WTC11 (cell line): ENCODE measurements at regions not wholly inside any gene's neighbourhood (a gene's known extent, or its start where the extent isn't known, plus 50 kb on each side); places are given as distances from the start of the nearest gene placed in this dataset.
"Not testable (repeated sequence)": the region's sequence is repeated elsewhere in the genome, so short reads cannot be mapped to it uniquely, and the experiment has no call there.

ENCODE experiments used
- ATAC-seq: fragments of 200-7000 bp; cut with Tn5 transposase; 2 replicates; pipeline ENCODE4 v1.10.0; 2021; ENCODE audit warnings: mild to moderate bottlenecking, moderate library complexity
- CTCF ChIA-PET: fragments of 300-600 bp; sonication (Branson Sonifier 250); formaldehyde crosslinking; loops from one replicate; lab custom pipeline; 2021; ENCODE audit warnings: antibody characterized with exemption; lab: Charles Lee
- POLR2A ChIA-PET: fragments of 350-600 bp; sonication (Branson Sonifier 250); formaldehyde crosslinking; loops from one replicate; lab custom pipeline; 2021; ENCODE audit warnings: antibody characterized with exemption; lab: Charles Lee
- DNase-seq: peaks from one replicate; pipeline ENCODE4 v3.0.0; 2021; ENCODE audit warnings: low spot score
- H3K27ac Mint-ChIP-seq: 2 replicates; pipeline ENCODE4 v1.8.0; 2021; ENCODE audit warnings: mixed read lengths
- H3K27me3 Mint-ChIP-seq: 2 replicates; pipeline ENCODE4 v1.8.0; 2021; ENCODE audit warnings: low read depth, mild to moderate bottlenecking, moderate library complexity, mixed read lengths
- H3K36me3 Mint-ChIP-seq: 2 replicates; pipeline ENCODE4 v1.8.0; 2021; ENCODE audit warnings: mixed read lengths
- H3K4me1 Mint-ChIP-seq: 2 replicates; pipeline ENCODE4 v1.8.0; 2022; ENCODE audit warnings: mixed read lengths
- H3K4me3 Mint-ChIP-seq: 2 replicates; pipeline ENCODE4 v1.8.0; 2021; ENCODE audit warnings: mild to moderate bottlenecking, moderate library complexity, mixed read lengths
- H3K9me3 Mint-ChIP-seq: 2 replicates; pipeline ENCODE4 v1.8.0; 2021; ENCODE audit warnings: mixed read lengths
- ATF1 ChIP-seq: sonication (generic); formaldehyde crosslinking; IDR thresholded peaks from 2 replicates; pipeline ENCODE4 v1.8.1; 2023; ENCODE audit warnings: mild to moderate bottlenecking, moderate library complexity, missing genetic modification reagents
- CBFB ChIP-seq: sonication (generic); formaldehyde crosslinking; IDR thresholded peaks from 2 replicates; pipeline ENCODE4 v1.8.1; 2022; ENCODE audit warnings: mild to moderate bottlenecking, low read depth, missing genetic modification reagents
- CREM ChIP-seq: sonication (generic); formaldehyde crosslinking; IDR thresholded peaks from 2 replicates; pipeline ENCODE4 v1.8.1; 2022; ENCODE audit warnings: mild to moderate bottlenecking, missing genetic modification reagents, moderate library complexity
- ESRRA ChIP-seq: sonication (generic); formaldehyde crosslinking; IDR thresholded peaks from 2 replicates; pipeline ENCODE4 v1.8.1; 2022; ENCODE audit warnings: mild to moderate bottlenecking, missing genetic modification reagents, borderline replicate concordance
- ETV6 ChIP-seq: sonication (generic); formaldehyde crosslinking; IDR thresholded peaks from 2 replicates; pipeline ENCODE4 v1.8.1; 2022; ENCODE audit warnings: mild to moderate bottlenecking, missing genetic modification reagents
- FOXJ3 ChIP-seq: sonication (generic); formaldehyde crosslinking; IDR thresholded peaks from 2 replicates; pipeline ENCODE4 v1.9.0; 2021; ENCODE audit warnings: missing genetic modification reagents, mild to moderate bottlenecking, borderline replicate concordance
- GTF2I ChIP-seq: fragments of 250-450 bp; sonication (Bioruptor Pico); conservative IDR thresholded peaks from 2 replicates; pipeline ENCODE4 v1.4.0; 2021; ENCODE audit warnings: mild to moderate bottlenecking
- OVOL2 ChIP-seq: fragments of 250-450 bp; sonication (Bioruptor Pico); IDR thresholded peaks from 2 replicates; pipeline ENCODE4 v1.9.0; 2021; ENCODE audit warnings: mild to moderate bottlenecking, borderline replicate concordance
- RORB ChIP-seq: fragments of 250-450 bp; sonication (Bioruptor Pico); IDR thresholded peaks from 2 replicates; pipeline ENCODE4 v1.9.0; 2021; ENCODE audit warnings: mild to moderate bottlenecking
- TCF7 ChIP-seq: sonication (generic); formaldehyde crosslinking; IDR thresholded peaks from 2 replicates; pipeline ENCODE4 v1.8.0; 2022; ENCODE audit warnings: mild to moderate bottlenecking, low read depth, missing genetic modification reagents, moderate library complexity
- ZBTB21 ChIP-seq: sonication (generic); formaldehyde crosslinking; IDR thresholded peaks from 2 replicates; pipeline ENCODE4 v1.8.1; 2023; ENCODE audit warnings: mild to moderate bottlenecking, missing genetic modification reagents, borderline replicate concordance
- ZNF263 ChIP-seq: sonication (generic); formaldehyde crosslinking; IDR thresholded peaks from 2 replicates; pipeline ENCODE4 v1.8.1; 2022; ENCODE audit warnings: low read depth, mild to moderate bottlenecking, moderate library complexity, missing genetic modification reagents
- ZNF396 ChIP-seq: fragments of 250-450 bp; sonication (Bioruptor Pico); IDR thresholded peaks from 2 replicates; pipeline ENCODE4 v1.8.0; 2021; ENCODE audit warnings: mild to moderate bottlenecking, moderate library complexity, borderline replicate concordance
- TF ChIP-seq, protein P1 (sequence below): fragments of 250-450 bp; sonication (Bioruptor Pico); IDR thresholded peaks from 2 replicates; pipeline ENCODE4 v1.9.0; 2021; ENCODE audit warnings: mild to moderate bottlenecking, borderline replicate concordance
- TF ChIP-seq, protein P2 (sequence below): sonication (generic); formaldehyde crosslinking; IDR thresholded peaks from 2 replicates; pipeline ENCODE4 v1.8.0; 2023; ENCODE audit warnings: mild to moderate bottlenecking, missing genetic modification reagents
- TF ChIP-seq, protein P3 (sequence below): fragments of 250-450 bp; sonication (Bioruptor Pico); IDR thresholded peaks from 2 replicates; pipeline ENCODE4 v1.9.0; 2021; ENCODE audit warnings: moderate library complexity, mild to moderate bottlenecking, inconsistent platforms, borderline replicate concordance
- TF ChIP-seq, protein P4 (sequence below): sonication (generic); formaldehyde crosslinking; conservative IDR thresholded peaks from 2 replicates; pipeline ENCODE4 v1.8.1; 2022; ENCODE audit warnings: mild to moderate bottlenecking, missing genetic modification reagents
- TF ChIP-seq, protein P5 (sequence below): sonication (generic); formaldehyde crosslinking; IDR thresholded peaks from 2 replicates; pipeline ENCODE4 v1.8.0; 2022; ENCODE audit warnings: mild to moderate bottlenecking, missing genetic modification reagents
- TF ChIP-seq, protein P6 (sequence below): sonication (generic); formaldehyde crosslinking; IDR thresholded peaks from 2 replicates; pipeline ENCODE4 v1.8.1; 2022; ENCODE audit warnings: low read depth, mild to moderate bottlenecking, moderate library complexity, missing genetic modification reagents, borderline replicate concordance
- TF ChIP-seq, protein P7 (sequence below): sonication (generic); formaldehyde crosslinking; IDR thresholded peaks from 2 replicates; pipeline ENCODE4 v1.8.0; 2022; ENCODE audit warnings: mild to moderate bottlenecking, missing genetic modification reagents

DNA sequence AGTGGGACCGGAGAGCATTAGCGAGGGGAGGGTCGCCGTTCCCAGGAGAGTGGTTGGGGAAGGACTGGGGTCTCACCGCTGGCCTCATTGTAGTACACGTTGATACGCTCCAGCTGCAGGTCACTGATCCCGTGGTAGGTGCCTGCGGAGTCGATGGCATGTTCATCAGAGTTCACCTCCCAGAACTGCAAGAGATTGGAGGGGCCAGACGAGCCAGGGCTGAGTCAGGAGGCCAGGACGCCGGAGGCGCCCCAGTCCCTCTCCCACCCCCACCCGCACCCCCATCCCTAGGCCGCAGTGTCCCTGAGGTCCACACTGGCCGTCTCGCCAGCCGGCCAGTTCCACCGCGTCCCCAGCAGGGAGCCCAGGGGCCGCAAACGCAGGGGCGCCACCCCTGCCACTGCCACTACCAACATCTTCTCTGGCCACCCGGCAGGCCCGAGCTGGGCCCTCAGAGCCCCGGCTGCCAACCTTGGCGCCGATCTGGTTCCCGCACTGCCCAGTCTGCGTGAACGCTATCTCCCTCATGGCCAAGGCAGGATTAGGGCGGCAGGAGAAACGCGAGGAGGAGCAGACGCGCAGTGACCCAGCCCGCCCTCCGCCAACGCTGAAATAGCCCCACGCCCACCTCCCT lies 144.2 kb downstream of the ALG10 start (continued):
- TF ChIP-seq, protein P1, sequence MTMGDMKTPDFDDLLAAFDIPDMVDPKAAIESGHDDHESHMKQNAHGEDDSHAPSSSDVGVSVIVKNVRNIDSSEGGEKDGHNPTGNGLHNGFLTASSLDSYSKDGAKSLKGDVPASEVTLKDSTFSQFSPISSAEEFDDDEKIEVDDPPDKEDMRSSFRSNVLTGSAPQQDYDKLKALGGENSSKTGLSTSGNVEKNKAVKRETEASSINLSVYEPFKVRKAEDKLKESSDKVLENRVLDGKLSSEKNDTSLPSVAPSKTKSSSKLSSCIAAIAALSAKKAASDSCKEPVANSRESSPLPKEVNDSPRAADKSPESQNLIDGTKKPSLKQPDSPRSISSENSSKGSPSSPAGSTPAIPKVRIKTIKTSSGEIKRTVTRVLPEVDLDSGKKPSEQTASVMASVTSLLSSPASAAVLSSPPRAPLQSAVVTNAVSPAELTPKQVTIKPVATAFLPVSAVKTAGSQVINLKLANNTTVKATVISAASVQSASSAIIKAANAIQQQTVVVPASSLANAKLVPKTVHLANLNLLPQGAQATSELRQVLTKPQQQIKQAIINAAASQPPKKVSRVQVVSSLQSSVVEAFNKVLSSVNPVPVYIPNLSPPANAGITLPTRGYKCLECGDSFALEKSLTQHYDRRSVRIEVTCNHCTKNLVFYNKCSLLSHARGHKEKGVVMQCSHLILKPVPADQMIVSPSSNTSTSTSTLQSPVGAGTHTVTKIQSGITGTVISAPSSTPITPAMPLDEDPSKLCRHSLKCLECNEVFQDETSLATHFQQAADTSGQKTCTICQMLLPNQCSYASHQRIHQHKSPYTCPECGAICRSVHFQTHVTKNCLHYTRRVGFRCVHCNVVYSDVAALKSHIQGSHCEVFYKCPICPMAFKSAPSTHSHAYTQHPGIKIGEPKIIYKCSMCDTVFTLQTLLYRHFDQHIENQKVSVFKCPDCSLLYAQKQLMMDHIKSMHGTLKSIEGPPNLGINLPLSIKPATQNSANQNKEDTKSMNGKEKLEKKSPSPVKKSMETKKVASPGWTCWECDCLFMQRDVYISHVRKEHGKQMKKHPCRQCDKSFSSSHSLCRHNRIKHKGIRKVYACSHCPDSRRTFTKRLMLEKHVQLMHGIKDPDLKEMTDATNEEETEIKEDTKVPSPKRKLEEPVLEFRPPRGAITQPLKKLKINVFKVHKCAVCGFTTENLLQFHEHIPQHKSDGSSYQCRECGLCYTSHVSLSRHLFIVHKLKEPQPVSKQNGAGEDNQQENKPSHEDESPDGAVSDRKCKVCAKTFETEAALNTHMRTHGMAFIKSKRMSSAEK (CRISPR knock-in tag), result no peak
- no peak for TF ChIP-seq ATF1 (CRISPR knock-in tag)
- no peak for TF ChIP-seq FOXJ3
- TF ChIP-seq OVOL2 (CRISPR knock-in tag), result no peak
- TF ChIP-seq GTF2I (CRISPR knock-in tag), result no peak
- TF ChIP-seq, protein P2, sequence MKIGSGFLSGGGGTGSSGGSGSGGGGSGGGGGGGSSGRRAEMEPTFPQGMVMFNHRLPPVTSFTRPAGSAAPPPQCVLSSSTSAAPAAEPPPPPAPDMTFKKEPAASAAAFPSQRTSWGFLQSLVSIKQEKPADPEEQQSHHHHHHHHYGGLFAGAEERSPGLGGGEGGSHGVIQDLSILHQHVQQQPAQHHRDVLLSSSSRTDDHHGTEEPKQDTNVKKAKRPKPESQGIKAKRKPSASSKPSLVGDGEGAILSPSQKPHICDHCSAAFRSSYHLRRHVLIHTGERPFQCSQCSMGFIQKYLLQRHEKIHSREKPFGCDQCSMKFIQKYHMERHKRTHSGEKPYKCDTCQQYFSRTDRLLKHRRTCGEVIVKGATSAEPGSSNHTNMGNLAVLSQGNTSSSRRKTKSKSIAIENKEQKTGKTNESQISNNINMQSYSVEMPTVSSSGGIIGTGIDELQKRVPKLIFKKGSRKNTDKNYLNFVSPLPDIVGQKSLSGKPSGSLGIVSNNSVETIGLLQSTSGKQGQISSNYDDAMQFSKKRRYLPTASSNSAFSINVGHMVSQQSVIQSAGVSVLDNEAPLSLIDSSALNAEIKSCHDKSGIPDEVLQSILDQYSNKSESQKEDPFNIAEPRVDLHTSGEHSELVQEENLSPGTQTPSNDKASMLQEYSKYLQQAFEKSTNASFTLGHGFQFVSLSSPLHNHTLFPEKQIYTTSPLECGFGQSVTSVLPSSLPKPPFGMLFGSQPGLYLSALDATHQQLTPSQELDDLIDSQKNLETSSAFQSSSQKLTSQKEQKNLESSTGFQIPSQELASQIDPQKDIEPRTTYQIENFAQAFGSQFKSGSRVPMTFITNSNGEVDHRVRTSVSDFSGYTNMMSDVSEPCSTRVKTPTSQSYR (CRISPR knock-in tag), result no peak

DNA sequence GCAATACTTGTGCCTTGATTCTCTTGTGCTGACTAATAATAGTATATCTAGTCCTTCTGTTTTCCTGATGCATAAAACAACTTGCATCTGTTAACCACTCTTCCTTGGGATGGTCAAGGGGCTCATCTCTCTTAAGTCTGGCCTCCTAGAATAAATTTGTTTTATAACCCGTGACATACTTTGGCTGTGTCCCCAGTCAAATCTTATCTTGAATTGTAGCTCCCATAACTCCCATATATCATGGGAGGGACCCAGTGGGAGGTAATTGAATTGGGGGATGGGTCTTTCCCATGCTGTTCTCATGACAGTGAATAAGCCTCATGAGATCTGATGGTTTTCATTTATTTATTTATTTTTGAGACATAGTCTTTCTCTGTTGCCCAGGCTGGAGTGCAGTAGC lies 146.2 kb downstream of the ALG10 start:
- peaks cover 73% of the 10 kb centered on the region for H3K36me3 Mint-ChIP-seq

DNA sequence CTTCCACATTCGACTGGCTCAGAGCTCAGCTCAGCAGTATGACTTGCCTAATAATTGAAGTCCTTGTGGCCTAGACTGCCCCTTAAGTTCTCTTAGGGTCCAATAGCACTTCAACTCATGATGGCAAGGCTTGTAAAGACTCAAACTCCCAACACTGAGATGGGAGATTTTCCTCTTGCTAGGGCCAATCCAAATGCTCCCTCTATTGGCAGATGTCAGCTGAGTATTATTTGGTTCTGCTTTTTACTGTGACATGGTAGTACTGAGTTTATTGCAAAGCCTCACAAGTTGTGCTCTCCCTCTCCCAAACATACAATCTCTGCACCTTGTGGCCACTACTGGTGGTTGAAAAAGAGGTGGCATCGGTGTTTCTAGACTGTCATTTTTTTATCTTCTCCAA lies 164.2 kb downstream of the ALG10 start:
- no peak overlapping the region for H3K4me3 Mint-ChIP-seq
- H3K36me3 Mint-ChIP-seq, result peaks cover 73% of the 10 kb centered on the region
- CTCF ChIA-PET, result no interaction called here
- H3K27me3 Mint-ChIP-seq, result peaks cover 6% of the 10 kb centered on the region; the same call in 1 of the 2 replicates
- H3K9me3 Mint-ChIP-seq, result peaks cover 84% of the 10 kb centered on the region
- POLR2A ChIA-PET, result no interaction called here
- H3K4me1 Mint-ChIP-seq, result no peaks in the 10 kb centered on the region
- no peak overlapping the region for H3K27ac Mint-ChIP-seq
- ATAC-seq, result no peak
- DNase-seq, result no peak
- TF ChIP-seq ESRRA (CRISPR knock-in tag), result no peak
- TF ChIP-seq, protein P3, sequence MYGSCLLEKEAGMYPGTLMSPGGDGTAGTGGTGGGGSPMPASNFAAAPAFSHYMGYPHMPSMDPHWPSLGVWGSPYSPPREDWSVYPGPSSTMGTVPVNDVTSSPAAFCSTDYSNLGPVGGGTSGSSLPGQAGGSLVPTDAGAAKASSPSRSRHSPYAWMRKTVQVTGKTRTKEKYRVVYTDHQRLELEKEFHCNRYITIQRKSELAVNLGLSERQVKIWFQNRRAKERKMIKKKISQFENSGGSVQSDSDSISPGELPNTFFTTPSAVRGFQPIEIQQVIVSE, result no peak
- TF ChIP-seq RORB (CRISPR knock-in tag), result no peak
- TF ChIP-seq GTF2I (CRISPR knock-in tag), result no peak
- TF ChIP-seq, protein P4, sequence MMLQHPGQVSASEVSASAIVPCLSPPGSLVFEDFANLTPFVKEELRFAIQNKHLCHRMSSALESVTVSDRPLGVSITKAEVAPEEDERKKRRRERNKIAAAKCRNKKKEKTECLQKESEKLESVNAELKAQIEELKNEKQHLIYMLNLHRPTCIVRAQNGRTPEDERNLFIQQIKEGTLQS, result no peak
- no peak for TF ChIP-seq ZNF396 (CRISPR knock-in tag)
- TF ChIP-seq CBFB, result no peak
- TF ChIP-seq, protein P5, sequence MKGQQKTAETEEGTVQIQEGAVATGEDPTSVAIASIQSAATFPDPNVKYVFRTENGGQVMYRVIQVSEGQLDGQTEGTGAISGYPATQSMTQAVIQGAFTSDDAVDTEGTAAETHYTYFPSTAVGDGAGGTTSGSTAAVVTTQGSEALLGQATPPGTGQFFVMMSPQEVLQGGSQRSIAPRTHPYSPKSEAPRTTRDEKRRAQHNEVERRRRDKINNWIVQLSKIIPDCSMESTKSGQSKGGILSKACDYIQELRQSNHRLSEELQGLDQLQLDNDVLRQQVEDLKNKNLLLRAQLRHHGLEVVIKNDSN, result no peak
- TF ChIP-seq, protein P6, sequence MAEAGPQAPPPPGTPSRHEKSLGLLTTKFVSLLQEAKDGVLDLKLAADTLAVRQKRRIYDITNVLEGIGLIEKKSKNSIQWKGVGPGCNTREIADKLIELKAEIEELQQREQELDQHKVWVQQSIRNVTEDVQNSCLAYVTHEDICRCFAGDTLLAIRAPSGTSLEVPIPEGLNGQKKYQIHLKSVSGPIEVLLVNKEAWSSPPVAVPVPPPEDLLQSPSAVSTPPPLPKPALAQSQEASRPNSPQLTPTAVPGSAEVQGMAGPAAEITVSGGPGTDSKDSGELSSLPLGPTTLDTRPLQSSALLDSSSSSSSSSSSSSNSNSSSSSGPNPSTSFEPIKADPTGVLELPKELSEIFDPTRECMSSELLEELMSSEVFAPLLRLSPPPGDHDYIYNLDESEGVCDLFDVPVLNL, result no peak
- no peak for TF ChIP-seq CREM
- no peak for TF ChIP-seq ZBTB21 (CRISPR knock-in tag)
- no peak for TF ChIP-seq ZNF263
- TF ChIP-seq TCF7 (CRISPR knock-in tag), result no peak
- no peak for TF ChIP-seq ETV6 (CRISPR knock-in tag)
- TF ChIP-seq, protein P7, sequence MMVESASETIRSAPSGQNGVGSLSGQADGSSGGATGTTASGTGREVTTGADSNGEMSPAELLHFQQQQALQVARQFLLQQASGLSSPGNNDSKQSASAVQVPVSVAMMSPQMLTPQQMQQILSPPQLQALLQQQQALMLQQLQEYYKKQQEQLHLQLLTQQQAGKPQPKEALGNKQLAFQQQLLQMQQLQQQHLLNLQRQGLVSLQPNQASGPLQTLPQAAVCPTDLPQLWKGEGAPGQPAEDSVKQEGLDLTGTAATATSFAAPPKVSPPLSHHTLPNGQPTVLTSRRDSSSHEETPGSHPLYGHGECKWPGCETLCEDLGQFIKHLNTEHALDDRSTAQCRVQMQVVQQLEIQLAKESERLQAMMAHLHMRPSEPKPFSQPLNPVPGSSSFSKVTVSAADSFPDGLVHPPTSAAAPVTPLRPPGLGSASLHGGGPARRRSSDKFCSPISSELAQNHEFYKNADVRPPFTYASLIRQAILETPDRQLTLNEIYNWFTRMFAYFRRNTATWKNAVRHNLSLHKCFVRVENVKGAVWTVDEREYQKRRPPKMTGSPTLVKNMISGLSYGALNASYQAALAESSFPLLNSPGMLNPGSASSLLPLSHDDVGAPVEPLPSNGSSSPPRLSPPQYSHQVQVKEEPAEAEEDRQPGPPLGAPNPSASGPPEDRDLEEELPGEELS, result no peak

More for the DNA sequence above, 146.2 kb downstream of the ALG10 start:
- POLR2A ChIA-PET, H3K27me3 Mint-ChIP-seq, ATAC-seq, H3K4me3 Mint-ChIP-seq, H3K4me1 Mint-ChIP-seq, DNase-seq, H3K27ac Mint-ChIP-seq, CTCF ChIA-PET: not testable (repeated sequence)
- peaks cover 86% of the 10 kb centered on the region for H3K9me3 Mint-ChIP-seq
